ENCODE measurements at regions not wholly inside any gene's neighbourhood (a gene's known extent, or its start where the extent isn't known, plus 50 kb on each side); places are given as distances from the start of the nearest gene placed in this dataset.
A peak's percentile ranks its signal among the peaks of the same experiment; 100 is the strongest.
"Not testable (repeated sequence)": the region's sequence is repeated elsewhere in the genome, so short reads cannot be mapped to it uniquely, and the experiment has no call there.

GRCh38 chr9:75197561-75197960 is 109.2 kb downstream of the OSTF1 start:
- no peak for DNase-seq

GRCh38 chr9:75198436-75198835 is 110.1 kb downstream of the OSTF1 start:
- DNase-seq = no peak

DNA sequence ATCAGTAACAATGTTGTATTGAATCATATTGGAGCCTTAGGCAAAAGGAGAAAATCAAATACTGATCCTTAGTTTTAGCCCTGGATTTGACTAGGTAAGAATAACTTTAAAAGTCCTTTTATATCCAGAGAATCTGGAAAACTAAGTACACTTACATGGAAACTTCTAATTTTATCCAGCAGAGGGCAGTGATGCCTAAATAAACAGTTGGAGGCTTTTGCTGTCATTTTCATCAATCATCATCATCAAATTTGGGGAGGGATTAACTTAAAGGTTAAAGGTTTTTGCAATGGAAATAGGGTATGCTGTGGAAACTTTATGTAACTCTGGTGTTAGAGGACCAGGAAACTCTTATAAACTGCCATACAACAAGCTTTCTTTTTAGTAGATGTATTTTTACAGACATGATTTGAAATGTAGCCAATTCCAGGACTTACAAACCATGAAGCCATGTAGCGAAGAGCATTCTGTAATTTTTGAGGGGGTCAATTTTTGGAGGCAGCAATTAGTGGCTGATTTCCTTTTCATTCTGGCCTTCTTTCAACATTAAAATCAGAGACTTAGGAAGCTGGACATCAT is 112.7 kb downstream of the OSTF1 start:
- no peak for DNase-seq

GRCh38 chr9:75201480-75202209 is 113.3 kb downstream of the OSTF1 start:
- DNase-seq = no peak

DNA sequence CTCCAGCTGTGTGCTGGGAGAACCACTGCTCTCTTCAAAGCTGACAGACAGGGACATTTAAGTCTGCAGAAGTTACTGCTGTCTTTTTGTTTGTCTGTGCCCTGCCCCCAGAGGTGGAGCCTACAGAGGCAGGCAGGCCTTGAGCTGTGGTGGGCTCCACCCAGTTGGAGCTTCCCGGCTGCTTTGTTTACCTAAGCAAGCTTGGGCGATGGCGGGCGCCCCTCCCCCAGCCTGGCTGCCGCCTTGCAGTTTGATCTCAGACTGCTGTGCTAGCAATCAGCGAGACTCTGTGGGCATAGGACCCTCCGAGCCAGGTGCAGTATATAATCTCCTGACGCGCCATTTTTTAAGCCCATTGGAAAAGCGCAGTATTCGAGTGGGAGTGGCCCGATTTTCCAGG is 119.7 kb downstream of the OSTF1 start:
- not testable (repeated sequence) for DNase-seq

DNA sequence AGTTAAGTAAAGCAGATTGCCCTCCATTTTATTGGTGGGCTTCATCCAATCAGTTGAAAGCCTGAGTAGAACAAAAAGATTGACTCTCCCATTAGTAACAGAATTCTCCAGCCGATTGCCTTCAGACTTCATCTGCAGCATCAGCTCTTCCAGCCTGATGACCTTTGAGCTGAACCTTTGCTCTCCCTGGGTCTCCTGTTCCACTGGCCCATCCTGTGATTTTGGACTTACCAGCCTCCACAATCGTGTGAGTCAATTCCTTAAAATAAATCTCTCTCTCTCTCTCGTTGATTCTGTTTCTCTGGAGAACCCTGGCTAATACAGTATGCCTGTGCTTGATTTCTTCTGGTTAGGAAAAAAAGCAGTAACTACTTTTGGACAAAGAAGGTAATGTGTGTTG is 121.9 kb downstream of the OSTF1 start:
- no peak for DNase-seq

GRCh38 chr9:75213765-75214164 is 125.5 kb downstream of the OSTF1 start:
- DNase-seq = no peak

- DNase-seq = no peak
Observed at GRCh38 chr9:75226403-75227139, 138.3 kb downstream of the OSTF1 start.

DNA sequence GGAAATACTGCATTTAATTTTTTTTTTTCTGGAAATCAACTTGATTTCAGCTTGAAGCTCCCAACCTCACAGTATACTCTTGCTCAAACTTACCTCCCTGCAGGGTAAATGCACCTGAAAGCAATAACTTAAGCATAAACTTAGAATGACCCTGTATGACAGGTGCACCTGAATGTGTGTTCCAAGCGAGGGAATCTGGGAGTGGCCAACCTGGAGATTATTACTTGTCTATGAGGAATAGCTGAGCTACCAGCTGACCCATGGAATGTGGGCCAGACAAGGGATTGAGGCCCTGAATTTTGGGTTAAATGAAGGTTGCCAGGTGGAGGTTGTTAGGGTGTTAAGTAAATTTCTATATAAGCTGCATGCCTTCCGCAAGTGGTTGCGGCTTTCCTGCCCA is 140.6 kb downstream of the OSTF1 start:
- DNase-seq = no peak

DNA sequence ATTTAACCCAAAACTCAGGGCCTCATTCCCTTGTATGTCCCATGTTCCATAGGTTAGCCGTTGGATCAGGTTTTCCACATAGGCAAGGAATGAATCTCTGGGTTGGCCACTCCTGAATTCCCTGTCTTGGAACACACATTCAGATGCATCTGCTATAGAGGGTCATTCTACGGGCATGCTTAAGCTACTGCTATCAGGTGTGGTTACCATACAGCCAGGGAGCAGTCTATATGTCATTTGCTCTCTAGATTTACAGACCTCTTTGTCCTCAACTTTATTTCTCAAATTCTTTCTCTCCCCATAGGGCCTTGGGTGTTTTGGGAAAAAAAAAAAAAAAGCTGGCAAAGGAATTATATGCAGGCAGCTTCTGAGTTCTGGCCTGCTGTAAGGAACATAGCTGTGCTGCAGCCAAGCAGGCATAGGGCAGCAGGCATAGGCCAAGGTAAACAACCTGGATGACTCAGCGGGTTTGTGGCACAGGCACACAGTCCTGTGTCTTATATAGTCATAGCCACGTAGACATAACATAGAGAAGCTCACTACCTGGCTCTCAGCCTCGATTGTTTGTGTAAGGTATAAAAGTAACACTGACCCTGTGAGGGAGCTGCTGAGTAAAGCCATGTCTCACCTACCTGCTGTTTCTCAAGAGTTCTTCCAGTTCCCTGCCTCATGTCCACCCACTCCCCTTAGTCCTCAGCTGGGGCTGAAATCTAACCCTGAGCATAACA is 141.5 kb downstream of the OSTF1 start:
- no peak for DNase-seq

DNA sequence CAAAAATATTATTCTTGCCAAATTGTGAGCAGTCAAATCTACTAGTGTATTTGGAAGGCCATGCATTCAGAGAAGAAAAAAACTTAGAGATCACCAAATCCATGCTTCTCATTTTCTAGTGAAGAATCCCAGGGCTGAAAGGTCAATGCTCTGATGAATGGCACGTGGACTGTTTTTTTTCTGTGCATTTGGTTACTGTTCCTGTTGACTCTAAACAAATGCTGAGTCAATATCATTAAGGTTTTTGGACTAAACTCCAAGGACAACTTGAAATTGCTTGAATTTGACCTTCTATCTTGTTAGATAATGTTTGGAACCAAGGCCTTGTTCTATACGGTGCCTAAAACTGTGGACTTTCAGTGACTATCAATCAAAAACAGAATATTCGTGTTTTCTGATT is 142.2 kb downstream of the OSTF1 start:
- DNase-seq = no peak

DNA sequence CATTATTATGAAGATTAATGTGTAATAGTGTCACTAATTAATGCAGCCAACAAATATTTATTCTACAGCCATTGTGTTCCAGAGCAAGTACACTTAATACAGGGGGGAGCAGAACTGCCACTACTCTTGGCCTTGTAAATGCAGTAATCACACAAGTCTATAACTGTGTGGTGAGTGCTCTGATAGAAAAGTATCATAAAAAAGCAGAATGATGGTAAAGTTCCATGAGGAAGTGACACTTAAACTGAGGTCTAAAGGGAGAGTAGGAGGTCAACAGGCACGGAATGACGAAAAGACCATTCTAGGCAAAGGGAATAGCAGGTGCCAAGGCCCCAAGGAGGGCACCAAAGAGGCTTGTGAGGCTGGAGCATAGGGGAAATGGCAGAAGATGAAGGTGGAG is 142.9 kb downstream of the OSTF1 start:
- DNase-seq = no peak

DNA sequence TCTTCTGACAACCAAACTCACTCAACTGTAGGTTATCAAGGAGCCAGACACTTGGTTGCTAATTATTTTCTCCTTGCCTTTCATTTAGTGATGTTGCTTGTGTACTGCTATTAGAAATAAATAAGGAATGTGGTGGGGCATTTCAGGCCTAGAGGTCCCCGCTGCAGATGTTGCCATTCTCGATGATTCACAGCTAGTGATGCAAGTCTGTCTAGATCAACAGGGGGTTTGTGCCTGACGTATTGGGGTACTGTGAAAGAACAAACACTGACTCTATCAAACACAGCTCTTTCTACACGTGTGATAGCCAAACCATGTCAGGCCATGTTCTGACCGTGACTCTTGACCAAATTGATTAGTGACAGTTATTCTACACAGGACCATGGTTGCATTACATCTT is 144.7 kb downstream of the OSTF1 start:
- no peak for DNase-seq

- no peak for DNase-seq
Observed at GRCh38 chr9:75235632-75236031, 147.3 kb downstream of the OSTF1 start.

DNA sequence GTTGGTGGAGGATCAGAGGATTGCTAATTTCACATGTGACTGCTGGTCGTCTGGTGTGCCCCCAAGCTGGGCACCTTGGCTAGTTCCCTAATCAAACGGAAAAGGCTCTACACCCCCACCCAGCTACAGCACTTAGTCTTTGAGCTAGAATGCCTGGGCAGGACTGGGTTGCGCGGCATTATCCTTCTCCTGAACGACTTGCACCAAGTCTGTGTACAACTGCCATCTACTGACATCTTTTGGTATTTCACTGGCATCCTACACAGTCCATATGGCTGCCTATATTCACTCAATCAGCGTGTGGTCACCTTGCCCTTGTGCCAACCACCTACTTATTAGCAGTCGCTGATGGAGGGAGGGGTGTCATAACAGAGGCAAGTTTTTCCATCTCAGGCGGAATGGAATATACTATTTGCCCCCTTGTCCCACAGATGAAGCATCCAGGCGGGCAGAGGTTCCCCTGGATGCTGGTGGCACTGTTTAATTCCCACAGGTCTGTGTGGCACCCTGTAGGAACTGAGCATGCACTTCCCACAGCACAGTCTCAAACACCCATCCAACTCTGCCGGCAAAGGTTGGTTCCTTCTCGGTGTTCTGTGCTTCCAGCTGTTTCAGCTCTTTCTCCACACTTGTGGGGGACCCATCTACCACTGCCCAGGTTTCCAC is 150.1 kb downstream of the OSTF1 start:
- DNase-seq = peak in 4 of 14 donors; percentile 3 to 8 (median 4)

- no peak for DNase-seq
Observed at GRCh38 chr9:75239176-75239575, 150.9 kb downstream of the OSTF1 start.

DNA sequence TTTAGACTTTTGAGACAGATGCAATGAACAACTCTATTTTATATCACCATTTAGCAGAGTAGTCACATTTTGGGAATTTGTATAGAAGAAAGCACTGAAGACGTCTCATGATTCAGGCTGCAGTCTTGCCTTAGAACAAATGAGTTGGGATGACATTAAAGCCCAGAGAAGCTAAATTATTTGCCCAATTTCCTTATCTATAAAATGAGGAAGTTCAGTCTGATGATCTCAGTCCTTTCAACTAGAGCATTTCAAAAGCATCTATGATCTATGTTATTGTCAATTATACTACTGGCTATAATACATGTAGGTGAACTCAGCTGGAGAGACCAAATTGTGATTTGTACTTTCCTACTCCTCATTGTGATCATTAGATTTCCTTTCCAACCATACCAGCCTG is 154.1 kb downstream of the OSTF1 start:
- no peak for DNase-seq

- no peak for DNase-seq
Observed at GRCh38 chr9:75246949-75247348, 158.6 kb downstream of the OSTF1 start.

- peak in 4 of 14 donors; percentile 2 to 15 (median 4) for DNase-seq
Observed at GRCh38 chr9:75265525-75265972, 177.2 kb downstream of the OSTF1 start.

GRCh38 chr9:75269197-75269596 is 180.9 kb downstream of the OSTF1 start:
- DNase-seq = no peak

DNA sequence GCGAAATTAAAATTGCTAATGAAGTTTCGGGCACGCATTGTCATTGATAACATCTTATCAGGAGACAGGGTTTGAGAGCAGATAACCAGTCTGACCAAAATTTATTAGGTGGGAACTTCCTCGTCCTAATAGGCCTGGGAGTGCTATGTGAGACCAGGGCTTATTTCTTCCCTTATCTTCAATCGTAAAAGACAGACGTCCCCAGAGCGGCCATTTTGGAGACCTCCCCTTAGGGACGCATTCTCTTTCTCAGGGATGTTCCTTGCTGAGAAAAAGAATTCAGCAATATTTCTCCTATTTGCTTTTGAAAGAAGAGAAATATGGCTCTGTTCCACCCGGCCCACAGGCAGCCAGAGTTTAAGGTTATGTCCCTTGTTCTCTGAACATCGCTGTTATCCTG is 184.7 kb downstream of the OSTF1 start:
- not testable (repeated sequence) for DNase-seq

- no peak for DNase-seq
Observed at GRCh38 chr9:75274781-75275180, 186.5 kb downstream of the OSTF1 start.
